ENCODE measurements at regions not wholly inside any gene's neighbourhood (a gene's known extent, or its start where the extent isn't known, plus 50 kb on each side); places are given as distances from the start of the nearest gene placed in this dataset.

DNA sequence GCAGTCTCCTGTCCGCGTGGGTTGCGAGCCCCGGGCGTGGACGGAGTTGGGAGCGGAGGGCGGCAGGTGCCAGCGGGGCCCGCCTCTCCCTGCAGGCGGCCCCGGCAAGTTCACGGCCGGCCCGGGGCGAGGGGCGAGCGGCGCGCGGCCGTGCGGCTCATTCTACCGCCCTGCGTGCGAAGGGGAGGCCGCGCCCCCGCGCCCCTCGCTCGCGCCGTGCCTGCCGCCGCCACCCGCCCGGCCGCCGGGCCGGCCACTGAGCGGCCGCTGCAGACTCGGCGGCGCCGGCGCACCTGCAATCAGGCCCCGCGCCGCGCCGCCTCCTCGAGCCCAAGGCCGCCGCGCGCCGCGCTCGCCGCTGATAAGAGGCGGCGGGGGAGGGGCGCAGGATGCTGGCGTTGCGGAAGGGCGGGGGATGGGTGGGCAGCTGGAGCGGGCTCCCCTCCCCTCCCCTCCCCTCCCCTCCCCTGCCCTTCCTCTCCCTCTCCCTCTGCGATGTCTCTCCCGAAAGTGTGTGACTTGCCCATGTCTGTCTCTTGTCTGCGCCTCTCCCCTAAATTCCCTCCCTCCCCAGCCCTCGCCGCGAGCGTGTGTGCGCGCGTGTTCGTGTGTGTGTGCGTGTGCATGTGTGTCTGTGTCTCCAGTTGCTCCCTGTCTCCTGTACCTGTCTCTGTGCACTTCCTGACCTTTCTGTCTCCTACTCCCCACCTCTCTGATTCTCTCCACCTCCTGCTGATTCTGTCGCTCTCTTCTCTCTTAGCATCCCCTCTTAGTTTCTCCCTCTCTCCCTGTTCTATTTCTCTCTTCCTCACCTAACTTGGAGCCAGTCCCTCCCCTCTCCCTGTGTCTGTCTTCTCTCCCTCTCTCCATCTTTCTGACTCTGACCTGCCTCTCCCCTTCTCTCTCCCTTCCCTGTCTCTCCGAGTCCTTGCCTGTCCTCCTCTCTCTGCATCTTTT lies 768.1 kb upstream of the TBX3 start:
- Histone ChIP-seq H3K9me3 (ENCODE audit: low read length) (no peaks in the 10 kb centered on the region), H3F3A (ENCODE audit: insufficient read depth, low read length, poor library complexity, severe bottlenecking) (no peaks in the 10 kb centered on the region), H3K9me2 (ENCODE audit: insufficient read depth, low read length) (no peaks in the 10 kb centered on the region), H2AFZ (ENCODE audit: low read depth, low read length) (peak overlapping the region; percentile 36), H3K79me2 (replicated peaks; ENCODE audit: insufficient read depth, low read length) (no peaks in the 10 kb centered on the region), H3K27me3 (ENCODE audit: insufficient read depth, low read depth, low read length) (no peaks in the 10 kb centered on the region), H4K20me1 (ENCODE audit: insufficient read depth) (no peaks in the 10 kb centered on the region), H3K4me3 (ENCODE audit: low read length) (peak overlapping the region; percentile 64), H3K36me3 (ENCODE audit: insufficient read depth, low read length) (no peaks in the 10 kb centered on the region), H3K27ac (ENCODE audit: low read length) (peak overlapping the region; percentile 6), H3K4me2 (ENCODE audit: low read length) (peak overlapping the region; percentile 71), H3K9ac (ENCODE audit: low read length) (peak overlapping the region; percentile 63)
- TF ChIP-seq, protein P1, sequence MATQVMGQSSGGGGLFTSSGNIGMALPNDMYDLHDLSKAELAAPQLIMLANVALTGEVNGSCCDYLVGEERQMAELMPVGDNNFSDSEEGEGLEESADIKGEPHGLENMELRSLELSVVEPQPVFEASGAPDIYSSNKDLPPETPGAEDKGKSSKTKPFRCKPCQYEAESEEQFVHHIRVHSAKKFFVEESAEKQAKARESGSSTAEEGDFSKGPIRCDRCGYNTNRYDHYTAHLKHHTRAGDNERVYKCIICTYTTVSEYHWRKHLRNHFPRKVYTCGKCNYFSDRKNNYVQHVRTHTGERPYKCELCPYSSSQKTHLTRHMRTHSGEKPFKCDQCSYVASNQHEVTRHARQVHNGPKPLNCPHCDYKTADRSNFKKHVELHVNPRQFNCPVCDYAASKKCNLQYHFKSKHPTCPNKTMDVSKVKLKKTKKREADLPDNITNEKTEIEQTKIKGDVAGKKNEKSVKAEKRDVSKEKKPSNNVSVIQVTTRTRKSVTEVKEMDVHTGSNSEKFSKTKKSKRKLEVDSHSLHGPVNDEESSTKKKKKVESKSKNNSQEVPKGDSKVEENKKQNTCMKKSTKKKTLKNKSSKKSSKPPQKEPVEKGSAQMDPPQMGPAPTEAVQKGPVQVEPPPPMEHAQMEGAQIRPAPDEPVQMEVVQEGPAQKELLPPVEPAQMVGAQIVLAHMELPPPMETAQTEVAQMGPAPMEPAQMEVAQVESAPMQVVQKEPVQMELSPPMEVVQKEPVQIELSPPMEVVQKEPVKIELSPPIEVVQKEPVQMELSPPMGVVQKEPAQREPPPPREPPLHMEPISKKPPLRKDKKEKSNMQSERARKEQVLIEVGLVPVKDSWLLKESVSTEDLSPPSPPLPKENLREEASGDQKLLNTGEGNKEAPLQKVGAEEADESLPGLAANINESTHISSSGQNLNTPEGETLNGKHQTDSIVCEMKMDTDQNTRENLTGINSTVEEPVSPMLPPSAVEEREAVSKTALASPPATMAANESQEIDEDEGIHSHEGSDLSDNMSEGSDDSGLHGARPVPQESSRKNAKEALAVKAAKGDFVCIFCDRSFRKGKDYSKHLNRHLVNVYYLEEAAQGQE (IDR thresholded peaks at IDR 0.05; ENCODE audit: borderline replicate concordance): no peak
- peak; percentile 9 for TF ChIP-seq POLR2AphosphoS5 (IDR thresholded peaks at IDR 0.05)

DNA sequence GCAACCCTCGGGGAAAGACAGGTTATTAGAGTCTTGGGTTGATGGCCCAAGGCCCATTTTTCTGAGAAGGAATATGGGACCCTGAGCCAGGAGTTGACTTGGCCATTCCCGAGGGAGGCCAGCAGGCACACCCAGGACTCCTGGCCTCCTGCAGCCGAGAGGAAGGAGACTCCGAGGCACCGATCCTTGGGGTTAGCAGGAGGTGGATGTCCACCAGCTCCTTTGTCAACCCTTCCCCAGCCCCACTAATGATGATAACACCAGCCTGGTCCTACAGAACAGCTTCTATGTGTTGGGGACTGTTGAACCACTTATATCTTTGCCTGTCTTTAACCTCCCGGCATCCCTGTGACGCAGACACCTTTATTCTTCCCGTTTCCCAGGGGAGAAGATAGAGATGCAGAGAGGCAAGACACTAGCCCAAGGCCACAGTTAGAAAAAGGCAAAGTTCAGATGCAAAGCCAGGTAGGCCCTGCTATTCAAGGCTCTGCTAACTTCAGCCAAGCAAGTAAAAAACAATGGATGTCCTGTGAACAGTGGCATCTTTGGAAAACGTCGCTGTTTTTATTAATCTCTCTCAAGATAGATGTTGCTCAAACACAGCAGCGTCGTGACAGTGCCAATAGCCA lies 767.3 kb upstream of the TBX3 start:
- Histone ChIP-seq H3K36me3 (ENCODE audit: insufficient read depth, low read length) (no peaks in the 10 kb centered on the region), H3K4me3 (ENCODE audit: low read length) (peak overlapping the region; percentile 63), H4K20me1 (ENCODE audit: insufficient read depth) (no peaks in the 10 kb centered on the region), H3K79me2 (replicated peaks; ENCODE audit: insufficient read depth, low read length) (no peaks in the 10 kb centered on the region), H3K27me3 (ENCODE audit: insufficient read depth, low read depth, low read length) (no peaks in the 10 kb centered on the region), H2AFZ (ENCODE audit: low read depth, low read length) (peak overlapping the region; percentile 23), H3F3A (ENCODE audit: insufficient read depth, low read length, poor library complexity, severe bottlenecking) (no peaks in the 10 kb centered on the region), H3K27ac (ENCODE audit: low read length) (no peak overlapping the region), H3K9me2 (ENCODE audit: insufficient read depth, low read length) (no peaks in the 10 kb centered on the region), H3K9me3 (ENCODE audit: low read length) (no peaks in the 10 kb centered on the region), H3K9ac (ENCODE audit: low read length) (peak overlapping the region; percentile 63), H3K4me2 (ENCODE audit: low read length) (peak overlapping the region; percentile 71)
- TF ChIP-seq MXI1 (conservative IDR thresholded peaks at IDR 0.05; ENCODE audit: poor library complexity, severe bottlenecking) (no peak), EZH2 (IDR thresholded peaks at IDR 0.05; ENCODE audit: borderline replicate concordance, insufficient read depth, low read length, poor library complexity, severe bottlenecking) (no peak)
- TF ChIP-seq, protein P2, sequence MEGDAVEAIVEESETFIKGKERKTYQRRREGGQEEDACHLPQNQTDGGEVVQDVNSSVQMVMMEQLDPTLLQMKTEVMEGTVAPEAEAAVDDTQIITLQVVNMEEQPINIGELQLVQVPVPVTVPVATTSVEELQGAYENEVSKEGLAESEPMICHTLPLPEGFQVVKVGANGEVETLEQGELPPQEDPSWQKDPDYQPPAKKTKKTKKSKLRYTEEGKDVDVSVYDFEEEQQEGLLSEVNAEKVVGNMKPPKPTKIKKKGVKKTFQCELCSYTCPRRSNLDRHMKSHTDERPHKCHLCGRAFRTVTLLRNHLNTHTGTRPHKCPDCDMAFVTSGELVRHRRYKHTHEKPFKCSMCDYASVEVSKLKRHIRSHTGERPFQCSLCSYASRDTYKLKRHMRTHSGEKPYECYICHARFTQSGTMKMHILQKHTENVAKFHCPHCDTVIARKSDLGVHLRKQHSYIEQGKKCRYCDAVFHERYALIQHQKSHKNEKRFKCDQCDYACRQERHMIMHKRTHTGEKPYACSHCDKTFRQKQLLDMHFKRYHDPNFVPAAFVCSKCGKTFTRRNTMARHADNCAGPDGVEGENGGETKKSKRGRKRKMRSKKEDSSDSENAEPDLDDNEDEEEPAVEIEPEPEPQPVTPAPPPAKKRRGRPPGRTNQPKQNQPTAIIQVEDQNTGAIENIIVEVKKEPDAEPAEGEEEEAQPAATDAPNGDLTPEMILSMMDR (IDR thresholded peaks at IDR 0.05; ENCODE audit: poor library complexity, severe bottlenecking): no peak

DNA sequence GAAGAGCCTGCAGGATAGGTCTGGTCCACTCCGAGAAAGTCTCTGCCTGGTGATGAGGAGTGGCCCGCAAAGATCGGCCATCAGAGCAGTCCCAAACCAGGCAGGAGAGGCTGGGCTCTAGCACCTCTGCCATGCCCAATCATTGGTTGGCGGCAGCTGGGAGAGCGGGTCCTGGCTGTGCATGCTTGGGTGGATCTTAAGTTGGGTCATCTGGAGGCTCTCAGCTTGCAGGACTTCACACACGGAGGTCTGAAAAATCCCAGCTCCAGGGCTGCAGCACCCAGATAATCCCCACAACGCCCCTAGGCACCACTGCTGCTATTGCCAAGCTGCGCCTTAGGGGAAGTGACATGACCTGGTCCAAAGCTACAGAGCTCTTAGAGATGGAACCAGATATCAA lies 766.7 kb upstream of the TBX3 start:
- Histone ChIP-seq H3K9me2 (ENCODE audit: insufficient read depth, low read length) (no peaks in the 10 kb centered on the region), H2AFZ (ENCODE audit: low read depth, low read length) (no peak overlapping the region), H3K9ac (ENCODE audit: low read length) (no peak overlapping the region), H3K4me2 (ENCODE audit: low read length) (no peak overlapping the region), H3K27ac (ENCODE audit: low read length) (no peak overlapping the region), H3K4me3 (ENCODE audit: low read length) (no peak overlapping the region), H3K9me3 (ENCODE audit: low read length) (no peaks in the 10 kb centered on the region), H3F3A (ENCODE audit: insufficient read depth, low read length, poor library complexity, severe bottlenecking) (no peaks in the 10 kb centered on the region), H3K79me2 (replicated peaks; ENCODE audit: insufficient read depth, low read length) (no peaks in the 10 kb centered on the region), H3K36me3 (ENCODE audit: insufficient read depth, low read length) (no peaks in the 10 kb centered on the region), H3K27me3 (ENCODE audit: insufficient read depth, low read depth, low read length) (no peaks in the 10 kb centered on the region), H4K20me1 (ENCODE audit: insufficient read depth) (no peaks in the 10 kb centered on the region)
- TF ChIP-seq RAD21 (conservative IDR thresholded peaks at IDR 0.05): no peak
- no peak for TF ChIP-seq MXI1 (conservative IDR thresholded peaks at IDR 0.05; ENCODE audit: poor library complexity, severe bottlenecking)
- TF ChIP-seq, protein P2 (IDR thresholded peaks at IDR 0.05; ENCODE audit: poor library complexity, severe bottlenecking): no peak
- TF ChIP-seq EZH2 (IDR thresholded peaks at IDR 0.05; ENCODE audit: borderline replicate concordance, insufficient read depth, low read length, poor library complexity, severe bottlenecking): no peak
- TF ChIP-seq SMC3 (conservative IDR thresholded peaks at IDR 0.05; ENCODE audit: poor library complexity): no peak
- TF ChIP-seq POLR2AphosphoS5 (IDR thresholded peaks at IDR 0.05): no peak
- TF ChIP-seq, protein P1 (IDR thresholded peaks at IDR 0.05; ENCODE audit: borderline replicate concordance): no peak
- no peak for TF ChIP-seq TAF1 (IDR thresholded peaks at IDR 0.05; ENCODE audit: low read depth)
